Inflammatory macrophage treated with lipopolysaccharide for 4 hours (primary cell): ENCODE measurements at regions not wholly inside any gene's neighbourhood (a gene's known extent, or its start where the extent isn't known, plus 50 kb on each side); places are given as distances from the start of the nearest gene placed in this dataset.
"Not testable (repeated sequence)": the region's sequence is repeated elsewhere in the genome, so short reads cannot be mapped to it uniquely, and the experiment has no call there.

Experiments used
- DNase-seq: peaks from one replicate; pipeline ENCODE4 v3.0.0-alpha.2; 2020

DNA sequence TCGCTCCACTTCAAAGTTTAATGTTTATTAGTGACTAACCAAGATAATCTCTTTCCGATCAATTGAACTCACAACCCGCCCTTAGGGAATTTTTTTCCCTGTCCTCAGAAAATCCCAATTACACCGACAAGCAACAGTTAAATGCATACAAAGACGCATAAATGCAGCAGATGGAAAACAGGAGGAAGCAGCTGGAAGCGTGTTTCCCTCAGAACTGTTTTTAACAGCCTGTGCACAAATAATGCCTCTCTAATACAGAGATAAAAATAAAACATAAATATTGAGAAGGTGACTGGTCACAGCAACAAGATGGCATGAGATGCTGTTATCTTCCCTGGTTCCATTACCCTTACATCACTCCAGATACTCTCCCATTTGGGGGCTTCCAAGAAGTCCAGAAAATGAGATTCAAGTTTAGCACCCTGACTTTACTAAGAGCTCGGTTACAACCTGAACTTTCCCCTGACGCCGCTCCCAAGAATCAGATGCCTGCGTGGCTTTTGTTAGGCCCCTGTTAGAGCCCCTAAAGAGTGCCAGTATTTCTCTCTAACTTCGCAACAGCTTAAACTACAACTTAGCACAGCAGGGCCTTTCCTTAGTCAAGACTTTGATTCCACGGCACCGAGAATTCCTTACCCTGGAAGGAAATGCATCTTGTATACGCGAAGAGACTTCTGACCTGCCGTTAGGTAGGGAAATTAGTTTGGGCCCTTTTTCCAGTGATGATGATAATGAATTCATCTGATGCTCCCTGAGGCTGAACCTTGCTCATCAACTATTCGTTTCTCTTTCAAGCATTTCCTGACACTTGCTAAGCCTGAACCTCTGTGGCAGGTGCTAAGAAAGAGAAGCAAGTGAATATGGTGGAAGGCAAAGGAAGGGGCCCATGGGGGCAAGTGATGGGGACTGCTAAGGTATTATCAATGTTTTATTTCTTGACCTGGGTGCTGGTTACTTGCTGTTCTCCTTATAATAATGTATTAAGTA is 137.7 kb upstream of the SMYD2 start:
- DNase-seq = no peak

DNA sequence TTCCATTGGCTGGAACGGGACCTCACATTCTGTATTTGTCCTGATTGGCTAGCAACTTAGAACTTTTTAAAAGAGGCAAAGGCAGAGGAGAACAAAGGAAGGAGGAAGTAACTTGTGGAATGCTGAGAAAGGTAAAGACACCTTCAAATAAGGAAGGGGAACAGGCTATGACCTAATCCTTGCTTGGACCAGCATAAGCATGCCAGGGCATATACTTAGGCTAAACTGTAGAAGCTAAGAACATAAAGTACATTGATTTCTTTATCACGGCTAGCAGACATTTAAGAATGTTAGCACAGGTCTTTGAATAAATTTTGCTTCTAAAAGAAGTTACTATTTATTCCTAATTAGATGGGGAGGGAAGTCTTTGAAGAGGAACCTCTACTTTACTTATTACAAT is 136.4 kb upstream of the SMYD2 start:
- DNase-seq = not testable (repeated sequence)

DNA sequence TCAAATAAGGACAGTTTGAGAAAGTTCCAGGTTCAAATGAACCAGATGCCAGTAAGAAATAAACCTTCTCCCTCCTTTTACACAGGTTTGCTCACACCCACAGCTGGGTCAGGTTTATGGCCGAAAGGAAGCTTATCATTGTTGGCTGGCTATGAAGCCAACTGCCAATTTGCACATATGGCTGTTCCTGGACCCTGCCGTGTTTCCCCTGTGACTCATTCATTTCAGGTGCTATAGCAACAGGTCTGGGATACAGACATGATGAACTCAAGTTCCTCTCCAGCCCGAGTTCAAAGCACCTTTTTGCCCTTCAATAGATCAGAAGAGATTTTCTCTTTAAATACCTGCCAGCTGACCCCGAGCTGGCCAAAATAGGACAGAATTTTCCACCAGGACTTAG is 134.4 kb upstream of the SMYD2 start:
- DNase-seq = no peak

GRCh38 chr1:214154596-214155292 is 126.2 kb upstream of the SMYD2 start:
- no peak for DNase-seq

- no peak for DNase-seq
These were observed 124.9 kb upstream of the SMYD2 start for GRCh38 chr1:214155987-214156625.

DNA sequence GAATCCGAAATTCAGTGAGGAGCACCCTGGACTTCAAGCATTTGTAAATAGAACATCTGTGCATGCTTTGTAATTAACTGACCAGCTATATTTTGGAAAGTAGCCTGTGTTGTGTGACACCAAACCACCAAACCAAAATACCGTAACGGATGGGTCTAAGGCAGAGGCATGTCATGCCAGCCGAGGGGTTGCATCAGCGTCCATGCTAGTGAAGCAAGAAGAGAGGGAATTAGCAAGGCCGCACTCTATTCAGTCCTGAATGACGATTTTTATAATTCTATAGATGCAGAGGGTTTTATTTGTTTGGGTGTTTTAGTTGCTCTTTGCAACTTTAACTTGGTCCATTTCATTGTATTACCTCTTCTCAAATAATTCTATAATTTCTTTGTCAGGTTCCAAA is 116.8 kb upstream of the SMYD2 start:
- no peak for DNase-seq

DNA sequence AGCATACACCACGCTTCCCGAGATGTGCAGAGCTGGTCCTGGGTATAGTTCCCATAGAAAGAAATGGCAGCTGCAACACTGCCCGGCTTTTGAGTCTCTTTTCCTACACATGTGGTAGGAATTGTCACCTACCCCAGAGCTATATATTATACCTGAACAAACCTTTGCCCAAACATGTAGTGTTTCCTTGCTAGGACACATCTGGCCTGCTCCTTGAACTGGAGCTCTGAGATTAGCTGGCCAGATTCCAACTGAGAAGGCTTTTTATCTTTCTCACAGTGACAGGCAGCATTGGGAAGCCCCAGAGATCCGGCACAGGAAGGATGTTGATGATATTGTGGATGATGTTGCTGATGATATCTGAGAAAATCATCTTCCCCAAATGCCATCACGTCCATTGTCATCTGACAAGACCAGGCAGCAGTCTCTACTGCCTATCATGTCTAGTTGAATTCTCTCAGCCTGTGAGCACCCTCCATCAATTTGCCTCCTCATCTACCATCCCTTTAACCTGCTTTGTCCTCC is 115.0 kb upstream of the SMYD2 start:
- DNase-seq = no peak

DNA sequence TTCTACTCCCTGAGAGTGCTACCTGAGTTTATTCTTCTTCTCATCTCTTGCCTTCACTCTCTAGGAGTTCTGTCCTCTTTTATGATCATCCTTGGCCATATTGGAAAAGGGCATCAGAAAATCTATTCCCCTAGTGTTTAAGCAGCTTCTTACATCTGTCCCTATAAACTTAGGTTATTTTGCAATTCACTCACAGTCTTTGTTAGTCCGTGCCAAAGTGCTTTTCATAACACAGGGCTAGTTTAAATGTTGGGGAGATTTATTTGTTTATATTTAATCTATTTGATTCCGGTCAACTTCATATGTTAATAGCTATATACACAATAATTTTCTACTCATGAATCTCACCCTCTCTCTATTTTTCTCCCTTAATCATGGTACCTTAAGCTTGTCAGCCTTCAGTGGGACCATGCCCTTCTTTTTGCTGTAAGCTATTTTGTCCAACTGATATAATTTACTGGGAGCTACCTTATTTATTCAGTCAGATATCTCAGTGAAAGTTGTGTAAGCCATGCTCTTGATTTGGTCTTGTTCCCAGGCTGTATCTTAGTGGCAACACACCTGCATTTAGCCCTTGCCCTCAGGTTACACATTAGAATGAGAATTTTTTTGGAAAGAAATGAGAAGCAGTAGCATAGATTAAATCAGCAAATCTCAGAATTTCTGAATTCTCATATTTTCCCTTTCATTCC is 106.3 kb upstream of the SMYD2 start:
- DNase-seq = no peak

GRCh38 chr1:214178102-214178501 is 102.9 kb upstream of the SMYD2 start:
- DNase-seq = no peak

GRCh38 chr1:214184992-214185391 is 96.0 kb upstream of the SMYD2 start:
- DNase-seq = no peak

- no peak for DNase-seq
These were observed 94.7 kb upstream of the SMYD2 start for GRCh38 chr1:214186103-214186824.

DNA sequence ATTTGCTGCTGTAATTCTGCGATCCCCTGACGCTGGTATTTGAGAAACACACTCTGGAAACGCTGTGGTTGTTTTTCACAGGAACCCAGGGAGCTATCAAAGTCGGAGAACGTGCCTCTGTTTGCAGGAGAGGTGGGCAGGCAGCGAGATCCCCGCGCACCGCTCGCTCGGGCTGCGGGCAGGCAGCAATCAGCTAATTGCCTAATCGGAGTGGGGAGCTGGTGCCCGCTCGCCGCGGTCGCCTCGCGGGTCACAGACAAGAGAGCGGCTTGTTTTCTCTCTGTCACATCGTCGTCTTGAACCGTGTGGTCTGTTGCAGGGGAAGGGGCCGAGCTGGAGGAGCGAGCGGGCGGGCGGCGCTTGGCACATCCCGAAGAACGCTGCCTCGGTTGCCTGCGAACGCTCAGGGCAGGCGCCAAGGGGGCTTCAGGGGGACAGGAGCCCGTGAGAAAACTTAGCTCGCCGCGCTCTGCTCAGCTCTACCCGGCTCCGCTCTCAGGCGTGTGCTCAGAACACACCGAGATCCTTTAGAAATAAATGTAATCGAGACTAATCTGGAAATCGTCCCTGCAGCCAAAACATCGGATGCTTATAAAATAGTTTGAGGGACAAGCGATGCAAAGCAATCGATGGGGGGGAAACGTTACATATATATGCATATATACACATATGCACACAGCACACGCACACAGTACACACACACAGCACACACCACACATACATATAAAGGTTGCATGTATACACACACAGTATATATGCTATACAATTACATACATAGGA is 93.6 kb upstream of the SMYD2 start:
- DNase-seq = no peak

DNA sequence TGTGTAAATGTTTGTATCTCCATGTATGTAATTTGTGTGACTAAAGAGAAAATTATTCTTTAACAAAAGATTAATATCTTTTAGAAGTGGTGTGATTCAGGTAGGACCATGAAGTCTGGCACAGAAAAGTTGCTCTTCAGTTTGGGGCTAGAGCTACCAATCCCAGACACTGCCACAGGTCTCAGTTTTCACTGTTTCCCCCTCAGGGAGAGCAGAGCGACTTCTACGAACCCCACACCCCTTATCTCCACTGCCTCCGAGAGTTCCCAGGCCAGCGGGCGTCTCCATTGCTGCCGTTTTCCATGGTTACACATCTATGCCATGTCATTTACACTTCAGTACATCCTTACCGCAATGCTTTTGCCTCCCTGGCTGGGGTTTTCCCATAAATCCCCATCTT is 93.0 kb upstream of the SMYD2 start:
- DNase-seq = no peak

- no peak for DNase-seq
These were observed 92.1 kb upstream of the SMYD2 start for GRCh38 chr1:214188835-214189234.

DNA sequence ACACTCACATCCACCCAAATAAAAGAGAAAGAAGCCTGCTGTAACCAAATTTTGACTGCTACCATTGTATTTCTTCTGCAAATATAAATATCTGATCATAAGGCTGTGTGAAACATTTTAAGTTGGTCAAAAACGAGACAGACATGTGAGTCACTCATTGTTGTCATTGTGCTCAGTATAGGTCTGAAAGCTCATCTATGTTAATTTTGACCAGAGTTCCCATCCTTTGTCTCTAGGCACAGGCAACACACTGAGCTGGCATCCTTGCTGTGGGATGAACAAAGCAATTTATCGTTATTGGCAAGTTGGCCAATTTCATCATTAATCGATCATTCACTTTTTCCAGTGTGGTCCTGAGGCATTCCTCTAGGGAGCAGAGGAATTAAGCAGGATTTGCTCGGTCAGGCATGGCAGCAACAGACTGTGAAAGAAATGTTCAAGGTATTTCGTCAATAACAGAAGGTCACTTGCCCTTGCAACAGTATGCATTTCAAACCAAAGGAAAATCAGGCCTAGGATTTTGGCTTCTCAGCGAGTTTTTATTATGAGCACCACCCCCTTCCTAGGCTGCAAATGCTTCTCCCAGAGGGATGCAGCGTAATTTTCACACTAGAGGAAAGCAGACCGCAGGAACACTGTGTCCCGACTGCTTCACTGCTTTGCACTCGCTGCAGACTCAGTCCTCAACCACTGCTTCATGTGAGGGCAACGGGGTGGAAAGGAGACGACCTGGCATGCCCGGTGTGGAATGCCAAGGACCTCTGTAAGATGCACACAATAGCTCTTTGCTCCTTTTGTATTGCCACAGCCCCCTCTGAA is 87.9 kb upstream of the SMYD2 start:
- DNase-seq = no peak

GRCh38 chr1:214193691-214194090 is 87.3 kb upstream of the SMYD2 start:
- no peak for DNase-seq

- DNase-seq = peak; percentile 13
These were observed 82.4 kb upstream of the SMYD2 start for GRCh38 chr1:214198571-214198970.

DNA sequence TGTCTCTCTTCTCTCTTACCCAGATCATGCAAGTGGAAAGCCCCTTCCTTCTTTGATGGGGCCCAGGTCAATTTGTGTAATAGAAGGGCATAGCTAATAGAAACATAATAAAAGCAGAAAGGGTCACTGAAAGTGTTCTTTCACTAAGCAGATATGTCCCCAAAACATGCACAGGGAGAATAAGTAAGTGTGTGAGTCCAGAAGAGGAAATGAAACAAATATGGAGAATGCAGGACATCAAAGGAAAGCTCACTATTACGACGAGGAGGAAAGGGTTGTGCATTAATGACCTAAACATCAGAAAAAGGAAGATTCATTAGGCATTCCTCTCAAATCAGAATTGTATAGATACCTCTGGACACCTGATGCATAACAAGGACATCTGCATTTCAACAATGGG is 81.4 kb upstream of the SMYD2 start:
- no peak for DNase-seq

DNA sequence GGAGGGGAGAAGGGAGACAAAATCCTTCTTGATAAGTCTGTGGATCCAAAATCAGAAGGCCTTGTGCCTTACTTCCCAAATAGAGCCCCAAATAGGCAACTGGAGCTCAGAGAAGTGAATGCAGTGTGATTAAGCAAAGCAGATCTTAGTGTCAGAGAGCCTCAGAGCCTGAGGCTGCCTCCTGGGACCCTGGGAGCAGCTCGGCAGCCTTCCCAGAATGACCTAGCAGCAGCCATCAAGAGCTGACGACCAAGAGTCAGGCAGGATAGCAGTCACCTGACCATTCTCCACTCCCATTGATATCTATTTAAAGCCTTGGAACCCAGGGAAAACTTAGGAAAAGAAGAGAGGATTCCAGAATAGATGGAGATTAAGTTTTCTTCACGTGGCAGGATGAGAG is 78.0 kb upstream of the SMYD2 start:
- no peak for DNase-seq

DNA sequence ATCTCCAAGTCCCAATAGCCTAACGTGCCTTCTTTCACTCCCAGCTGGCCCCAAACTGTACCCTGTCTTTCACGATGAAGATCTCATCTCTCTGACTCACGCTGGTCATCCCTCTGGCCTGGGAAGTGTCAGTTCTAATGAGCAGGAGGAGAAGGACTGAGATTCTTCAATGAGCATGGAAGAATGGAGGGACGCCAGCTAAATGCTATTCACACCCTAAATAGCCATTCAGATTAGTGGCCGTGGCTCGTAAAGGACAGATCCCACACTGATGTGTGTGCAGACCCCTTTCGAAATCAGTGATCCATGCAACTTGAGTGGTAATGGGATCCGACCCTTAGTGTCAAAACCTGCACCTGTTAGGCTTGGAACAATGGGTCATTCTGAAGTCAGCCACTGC is 75.9 kb upstream of the SMYD2 start:
- no peak for DNase-seq
